CD4-positive, alpha-beta T cell treated with Interleukin-12 subunit alpha and Interleukin-12 subunit beta, for 1 hour (primary cell): ENCODE measurements at regions not wholly inside any gene's neighbourhood (a gene's known extent, or its start where the extent isn't known, plus 50 kb on each side); places are given as distances from the start of the nearest gene placed in this dataset.
"Not testable (repeated sequence)": the region's sequence is repeated elsewhere in the genome, so short reads cannot be mapped to it uniquely, and the experiment has no call there.

Experiments
- DNase-seq: peaks from one replicate; pipeline ENCODE4 v3.0.0-alpha.2; 2020

- DNase-seq, result no peak
Observed at GRCh38 chr7:136150311-136150710, 173.2 kb upstream of the MTPN start.

DNA sequence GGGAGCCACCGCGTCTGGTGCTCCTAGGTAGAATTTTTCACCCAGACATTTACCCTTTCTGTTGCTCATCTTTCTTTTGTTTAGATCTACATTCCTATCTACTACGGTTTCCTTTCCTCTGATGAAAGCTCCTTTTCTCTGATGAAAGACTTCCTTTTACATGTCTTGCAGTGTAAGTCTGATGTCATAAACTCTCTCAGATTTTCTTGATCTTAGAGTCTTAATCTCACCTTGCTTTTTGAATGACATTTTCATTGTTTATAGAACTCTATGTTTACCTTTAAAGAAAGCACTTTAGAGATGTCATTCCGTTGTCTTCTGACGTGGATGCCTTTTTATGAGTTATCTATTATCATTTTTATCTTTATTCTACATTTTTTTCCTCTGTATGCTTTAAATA lies 171.8 kb upstream of the MTPN start:
- DNase-seq, result no peak

DNA sequence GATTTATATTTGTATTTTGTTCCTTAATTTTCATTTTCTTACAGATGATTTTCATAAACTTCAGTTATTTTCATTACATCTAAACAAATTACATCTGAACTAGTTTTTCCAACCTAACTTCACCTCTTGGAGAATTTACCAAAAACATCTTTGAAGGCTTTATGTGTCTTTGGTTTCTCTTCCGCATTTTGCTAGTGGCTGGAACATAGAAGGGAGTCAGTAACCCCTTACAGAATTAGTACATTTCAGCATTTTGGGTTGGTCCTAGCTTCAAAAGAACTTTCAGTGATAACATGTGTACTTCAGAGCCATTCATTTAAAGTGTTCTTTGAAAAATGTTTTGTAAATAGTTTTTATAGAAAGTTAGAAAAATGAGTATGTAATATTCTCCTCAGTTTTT lies 169.8 kb upstream of the MTPN start:
- DNase-seq, result no peak

GRCh38 chr7:136144182-136144581 lies 167.0 kb upstream of the MTPN start:
- no peak for DNase-seq

- no peak for DNase-seq
Observed at GRCh38 chr7:136143271-136143670, 166.1 kb upstream of the MTPN start.

DNA sequence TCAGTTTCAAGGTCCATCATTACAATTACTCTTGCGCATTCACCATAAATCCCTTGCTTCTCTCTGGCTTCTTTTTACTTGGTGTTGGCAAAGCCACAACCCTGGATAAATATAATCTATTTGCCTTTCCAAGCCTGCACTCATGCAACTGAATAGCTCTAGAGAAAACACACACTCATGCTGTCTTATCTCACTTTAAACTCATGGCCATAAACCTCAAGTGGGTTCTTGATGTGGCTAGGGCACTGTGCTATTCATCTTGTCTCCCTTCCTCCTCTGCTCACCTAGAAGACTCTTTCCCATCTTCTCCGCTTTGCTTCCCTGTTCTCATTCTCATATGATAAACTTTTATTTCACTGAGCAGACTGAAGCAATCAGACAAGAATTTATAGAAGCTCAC lies 165.4 kb upstream of the MTPN start:
- DNase-seq, result no peak

GRCh38 chr7:136140469-136140868 lies 163.3 kb upstream of the MTPN start:
- DNase-seq, result no peak

DNA sequence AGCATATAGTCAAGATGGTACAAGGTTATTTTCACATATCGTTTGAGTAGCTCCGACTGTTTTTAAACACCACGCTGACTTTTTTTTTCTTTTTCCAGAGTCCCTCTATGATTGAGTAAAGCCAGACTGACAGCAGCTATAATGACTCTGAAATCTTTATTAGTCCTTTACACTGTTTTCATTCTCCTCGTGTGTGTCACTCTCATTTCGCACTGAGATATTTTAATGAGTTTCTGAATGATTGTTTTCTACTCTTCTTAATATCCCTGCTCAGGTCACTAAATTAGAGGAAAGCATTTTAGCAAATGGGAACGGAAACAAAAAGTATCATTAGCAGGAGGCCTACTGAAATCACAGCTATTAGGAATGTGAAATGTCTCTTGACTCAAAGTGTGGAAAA lies 162.3 kb upstream of the MTPN start:
- DNase-seq, result no peak

GRCh38 chr7:136138991-136139390 lies 161.8 kb upstream of the MTPN start:
- no peak for DNase-seq

DNA sequence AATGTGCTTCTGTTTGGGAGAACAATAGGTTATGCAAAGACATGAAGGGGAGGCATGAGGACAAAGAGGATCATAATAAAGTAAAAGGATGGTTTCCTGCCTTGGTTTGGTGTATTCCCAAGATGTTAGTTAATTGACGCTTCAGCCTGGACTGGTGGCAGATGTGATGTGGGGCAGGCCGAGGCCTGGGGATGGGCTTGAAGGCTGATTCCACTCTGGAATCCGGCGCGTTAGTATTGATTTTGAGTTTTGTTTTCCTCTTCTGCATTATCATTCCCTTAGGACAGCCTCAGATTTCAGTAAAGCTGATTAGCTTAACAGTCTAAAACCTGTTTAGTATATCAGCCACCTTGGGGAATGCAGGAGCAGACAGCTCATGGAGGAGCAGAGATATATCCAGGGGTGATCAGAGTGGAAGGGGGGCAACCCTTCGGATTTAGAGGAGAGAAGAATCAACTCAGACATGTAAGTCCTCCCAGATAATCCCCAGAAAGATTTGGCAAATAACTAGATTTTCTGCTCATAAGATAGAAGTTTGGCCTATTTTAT lies 159.8 kb upstream of the MTPN start:
- DNase-seq, result no peak

- DNase-seq, result no peak
Observed at GRCh38 chr7:136134503-136134902, 157.3 kb upstream of the MTPN start.

DNA sequence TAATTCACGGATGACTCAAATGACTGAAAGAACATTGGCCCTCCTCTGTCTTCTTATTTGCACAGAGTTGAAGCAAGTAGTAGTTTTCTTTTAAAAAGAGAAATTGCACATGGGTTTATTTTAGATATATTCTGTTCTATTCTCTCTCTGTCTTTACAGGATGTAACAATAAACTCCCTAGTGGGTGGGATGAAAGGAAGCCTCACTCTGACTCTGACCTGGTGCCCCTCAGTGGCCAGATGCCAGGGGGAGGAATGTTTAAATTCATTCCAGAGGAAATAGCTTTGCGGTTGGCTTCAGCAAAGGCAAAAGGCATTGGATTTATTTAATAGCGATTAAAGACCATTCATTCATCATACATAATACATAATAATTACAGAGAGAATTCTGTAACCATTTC lies 156.4 kb upstream of the MTPN start:
- no peak for DNase-seq

GRCh38 chr7:136131304-136131630 lies 154.1 kb upstream of the MTPN start:
- no peak for DNase-seq

DNA sequence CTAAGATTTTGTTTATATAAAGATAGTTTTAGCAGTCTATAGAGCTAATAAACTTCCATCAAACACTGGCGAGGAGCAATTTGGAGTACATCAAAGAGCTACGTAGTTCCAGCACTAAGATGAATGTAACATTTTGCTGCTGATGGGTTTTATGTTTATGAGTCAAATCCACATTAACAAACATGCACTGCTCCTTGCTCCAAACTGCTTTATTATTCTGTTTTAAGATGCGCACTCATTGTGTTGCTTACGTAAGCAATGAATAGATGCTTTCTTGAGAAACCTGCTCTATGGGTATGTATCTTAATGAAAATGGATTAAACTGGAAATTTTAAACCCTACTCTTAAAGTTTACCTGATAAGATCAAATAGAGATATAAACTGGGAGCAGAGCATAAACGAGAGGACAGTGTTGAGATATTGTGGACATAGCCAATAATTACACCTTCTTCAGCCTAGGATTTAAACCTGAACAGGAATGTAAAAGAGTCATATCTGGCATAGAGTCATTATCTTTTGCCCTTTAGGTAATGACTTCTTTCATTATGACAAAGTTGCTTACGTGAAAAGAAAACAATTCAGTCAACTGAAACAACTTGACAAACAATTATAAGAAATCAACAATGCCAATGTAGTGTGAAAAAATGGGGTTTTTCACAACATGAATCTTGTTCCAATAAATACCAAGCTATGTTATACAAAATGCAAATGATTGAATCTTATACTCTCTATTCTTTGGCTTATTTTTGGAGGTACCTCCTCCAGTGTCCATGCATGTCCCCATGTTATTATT lies 153.5 kb upstream of the MTPN start:
- no peak for DNase-seq

DNA sequence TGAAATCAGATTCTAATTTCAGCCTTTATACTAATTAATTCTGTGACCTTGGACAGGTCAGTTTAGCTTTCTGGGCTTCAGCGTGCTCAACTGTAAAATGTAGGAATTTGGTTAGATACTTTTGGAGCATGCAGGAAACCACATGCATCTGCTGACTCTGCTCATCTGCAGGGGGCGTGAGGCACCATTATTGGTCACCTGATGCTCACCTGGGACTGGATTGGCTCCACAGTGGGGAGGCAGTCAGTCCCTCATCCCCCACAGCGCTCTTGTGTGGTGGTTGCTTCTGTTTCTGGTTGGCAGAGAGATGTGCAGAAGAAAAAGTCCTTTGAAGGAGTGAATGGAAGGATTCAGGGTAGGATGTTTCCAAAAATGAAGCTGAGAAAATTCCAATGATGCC lies 150.9 kb upstream of the MTPN start:
- DNase-seq, result no peak

- no peak for DNase-seq
Observed at GRCh38 chr7:136123352-136123751, 146.2 kb upstream of the MTPN start.

DNA sequence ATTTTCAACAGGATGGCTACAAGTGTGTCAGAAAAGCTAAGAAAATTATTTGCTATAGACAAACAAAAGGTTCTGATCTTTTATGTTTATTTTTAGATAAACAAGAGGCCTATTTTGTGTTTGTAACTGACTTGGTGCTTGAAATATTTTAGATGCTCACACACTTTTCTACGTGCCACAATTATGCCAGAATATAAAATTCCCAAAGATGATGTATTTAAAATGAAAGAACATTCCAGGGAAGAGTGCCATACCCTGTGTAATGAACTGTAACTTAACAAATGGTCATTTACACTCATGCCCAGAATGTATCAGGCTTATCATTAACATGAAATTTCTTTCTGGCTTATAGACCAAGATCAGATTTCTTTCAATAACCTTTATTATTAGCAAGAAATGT lies 144.9 kb upstream of the MTPN start:
- DNase-seq, result no peak

GRCh38 chr7:136117539-136117938 lies 140.4 kb upstream of the MTPN start:
- no peak for DNase-seq

GRCh38 chr7:136116186-136116585 lies 139.0 kb upstream of the MTPN start:
- no peak for DNase-seq

DNA sequence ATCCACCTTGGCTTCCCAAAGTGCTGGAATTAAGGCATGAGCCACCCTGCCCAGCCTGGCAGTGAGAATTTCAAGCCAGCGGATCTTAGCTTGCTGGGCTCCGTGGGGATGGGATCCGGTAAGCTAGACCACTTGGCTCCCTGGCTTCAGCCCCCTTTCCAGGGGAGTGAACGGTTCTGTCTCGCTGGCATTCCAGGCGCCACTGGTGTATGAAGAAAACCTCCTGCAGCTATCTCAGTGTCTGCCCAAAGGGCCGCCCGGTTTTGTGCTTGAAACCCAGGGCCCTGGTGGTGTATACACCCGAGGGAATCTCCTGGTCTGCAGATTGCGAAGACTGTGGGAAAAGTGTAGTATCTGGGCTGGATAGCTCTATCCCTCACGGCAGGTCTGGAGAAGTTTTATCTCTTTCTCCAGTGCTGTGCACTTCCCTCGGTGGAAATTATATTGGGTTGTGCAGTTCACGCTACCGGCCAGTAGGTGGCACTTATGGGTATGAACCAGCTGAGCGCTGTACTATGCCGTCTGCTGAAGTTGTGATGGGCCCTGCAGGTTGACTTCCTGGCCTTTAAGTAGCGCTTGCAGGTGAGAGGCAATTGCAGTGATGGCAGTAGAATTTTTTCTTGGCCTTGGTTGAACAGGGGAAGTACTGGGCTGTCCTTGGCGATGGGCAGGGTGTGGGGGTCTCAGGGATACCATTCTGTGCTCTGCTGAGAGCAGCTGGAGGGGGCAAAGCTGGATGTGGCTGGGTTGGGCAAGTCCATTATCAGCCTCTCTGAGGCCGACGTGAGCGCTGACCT lies 138.0 kb upstream of the MTPN start:
- peak; percentile 44 for DNase-seq

DNA sequence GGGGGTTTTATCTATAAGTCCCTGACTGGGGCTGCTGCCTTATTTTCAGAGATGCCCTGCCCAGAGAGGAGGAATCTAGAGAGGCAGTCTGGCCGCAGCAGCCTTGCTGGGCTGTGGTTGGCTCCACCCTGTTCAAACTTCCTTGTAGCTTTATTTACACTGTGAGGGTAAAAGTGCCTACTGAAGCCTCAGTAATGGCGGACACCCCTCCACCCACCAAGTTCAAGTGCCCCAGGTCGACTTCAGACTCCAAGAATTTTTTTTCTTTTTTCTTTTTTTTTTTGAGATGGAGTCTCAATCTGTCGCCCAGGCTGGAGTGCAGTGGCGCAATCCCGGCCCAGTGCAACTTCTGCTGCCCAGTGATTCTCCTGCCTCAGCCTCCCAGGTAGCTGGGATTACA lies 137.3 kb upstream of the MTPN start:
- DNase-seq, result not testable (repeated sequence)

DNA sequence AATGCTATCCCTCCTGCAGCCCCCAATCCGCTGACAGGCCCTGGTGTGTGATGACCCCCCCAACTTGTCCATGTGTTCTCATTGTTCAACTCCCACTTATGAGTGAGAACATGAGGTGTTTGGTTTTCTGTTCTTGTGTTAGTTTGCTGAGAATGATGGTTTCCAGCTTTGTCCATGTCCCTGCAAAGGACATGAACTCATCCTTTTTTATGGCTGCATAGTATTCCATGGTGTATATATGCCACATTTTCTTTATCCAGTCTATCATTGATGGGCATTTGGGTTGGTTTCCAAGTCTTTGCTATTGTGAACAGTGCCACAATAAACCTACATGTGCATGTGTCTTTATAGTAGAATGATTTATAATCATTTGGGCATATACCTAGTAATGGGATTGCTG lies 131.9 kb upstream of the MTPN start:
- not testable (repeated sequence) for DNase-seq

GRCh38 chr7:136105191-136105590 lies 128.0 kb upstream of the MTPN start:
- DNase-seq, result no peak

DNA sequence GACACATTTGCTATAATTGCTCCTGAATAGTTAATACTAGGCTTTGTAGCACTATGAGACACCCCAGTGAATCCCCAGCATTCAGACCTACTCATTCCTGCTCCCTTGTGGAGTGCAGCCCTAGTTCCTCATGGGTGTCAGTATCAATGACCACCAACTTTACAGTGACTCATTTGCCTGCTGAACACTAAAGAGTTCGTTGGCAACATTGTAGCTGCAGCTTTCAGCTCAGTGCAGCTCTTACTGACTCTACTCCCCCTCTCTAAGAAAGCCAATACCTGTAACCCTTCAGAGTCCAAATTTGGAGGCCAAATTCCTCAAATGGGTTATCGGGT lies 127.1 kb upstream of the MTPN start:
- DNase-seq, result no peak
